GM12878 (cell line): ENCODE measurements at regions not wholly inside any gene's neighbourhood (a gene's known extent, or its start where the extent isn't known, plus 50 kb on each side); places are given as distances from the start of the nearest gene placed in this dataset.

Source experiments
- ATAC-seq: fragments of 200-7000 bp; cut with Tn5 transposase; 3 replicates; pipeline ENCODE4 v1.9.1; 2020; ENCODE audit warnings: mild to moderate bottlenecking, moderate library complexity
- BruUV-seq: library from RNA; stranded (reverse); fragments of 400-500 nt; replicated peaks from 2 replicates; lab custom pipeline; 2021; lab: Mats Ljungman, UMichigan
- CTCF ChIA-PET: fragments of 300-600 bp; sonication (Branson Sonifier 250); formaldehyde crosslinking; extraction: SDS; loops from one replicate; lab custom pipeline; 2021; ENCODE audit warnings: inconsistent platforms; lab: Yijun Ruan, JAX
- POLR2A ChIA-PET: fragments of 350-600 bp; formaldehyde crosslinking; extraction: SDS; loops from one replicate; lab custom pipeline; 2021; ENCODE audit warnings: inconsistent platforms; lab: Charles Lee
- RAD21 ChIA-PET: fragments of 300-600 bp; sonication (Branson Sonifier 250); formaldehyde crosslinking; loops from one replicate; lab custom pipeline; 2023; ENCODE audit warnings: antibody characterized with exemption; ENCODE audit not compliant: unreplicated experiment; lab: Charles Lee
- SMC1A ChIA-PET: fragments of 300-600 bp; sonication (Branson Sonifier 250); formaldehyde crosslinking; loops from one replicate; lab custom pipeline; 2023; ENCODE audit not compliant: unreplicated experiment, uncharacterized antibody; lab: Charles Lee
- DNase-seq: peaks from one replicate; pipeline ENCODE4 v3.0.0-alpha.2; 2011; ENCODE audit warnings: low read depth, low spot score
- FAIRE-seq: peaks from 3 replicates; lab custom pipeline; 2011; peaks lifted over from hg19 to GRCh38; lab: Jason Lieb, UNC
- H2AFZ ChIP-seq: 2 replicates; pipeline ENCODE4 v1.6.0; 2011; ENCODE audit warnings: low read depth, low read length, control low read depth; ENCODE audit not compliant: control insufficient read depth
- H3K27ac ChIP-seq: 2 replicates; pipeline ENCODE4 v1.5.1; 2011; ENCODE audit warnings: control low read depth; ENCODE audit not compliant: control insufficient read depth, insufficient read depth
- H3K27me3 ChIP-seq, 2 experiments: replicated peaks in 1 of 2; 2 replicates each; pipeline versions ENCODE4 v1.6.0 to v1.6.1; 2011; ENCODE audit warnings: low read length in 1 of 2; ENCODE audit not compliant: control insufficient read depth in 2 of 2, insufficient read depth in 2 of 2
- H3K36me3 ChIP-seq, 2 experiments: 2 replicates each; pipeline ENCODE4 v1.5.1; 2011; ENCODE audit warnings: low read length in 1 of 2; ENCODE audit not compliant: control insufficient read depth in 2 of 2, insufficient read depth in 2 of 2
- H3K4me1 ChIP-seq: 2 replicates; pipeline ENCODE4 v1.6.1; 2011; ENCODE audit warnings: mild to moderate bottlenecking, low read length, moderate library complexity, mixed read lengths; ENCODE audit not compliant: control insufficient read depth, insufficient read depth
- H3K4me2 ChIP-seq: 2 replicates; pipeline ENCODE4 v1.6.0; 2011; ENCODE audit warnings: control low read depth; ENCODE audit not compliant: control insufficient read depth, insufficient read depth
- H3K4me3 ChIP-seq: fragments of 200-600 bp; sonication (generic); 2 replicates; pipeline ENCODE4 v1.5.1; 2016
- H3K79me2 ChIP-seq: 2 replicates; pipeline ENCODE4 v1.6.0; 2011; ENCODE audit warnings: low read length; ENCODE audit not compliant: control insufficient read depth, insufficient read depth
- H3K9ac ChIP-seq: 2 replicates; pipeline ENCODE4 v1.8.0; 2011; ENCODE audit warnings: low read length, control low read depth, mixed read lengths; ENCODE audit not compliant: control insufficient read depth, insufficient read depth
- H3K9me3 ChIP-seq: replicated peaks from 3 replicates; pipeline ENCODE4 v1.5.1; 2011; ENCODE audit warnings: mild to moderate bottlenecking, low read length; ENCODE audit not compliant: control insufficient read depth, insufficient read depth
- H4K20me1 ChIP-seq: 2 replicates; pipeline ENCODE4 v1.6.0; 2011; ENCODE audit not compliant: control insufficient read depth, insufficient read depth
- IKZF2 ChIP-seq, 2 experiments: fragments of 450-650 bp; IDR thresholded peaks; 2 replicates each; pipeline ENCODE4 v1.6.1; 2017; ENCODE audit warnings: mild to moderate bottlenecking in 2 of 2, moderate library complexity in 2 of 2
- WGBS: methylation state at CpG from one replicate; pipeline ENCODE4 v1.1.6; 2016; ENCODE audit warnings: low lambda C conversion rate; ENCODE audit not compliant: insufficient replicate concordance, insufficient coverage; ENCODE audit errors: missing lambda C conversion rate; 5-methylcytosine and 5-hydroxymethylcytosine counted together
- in situ Hi-C: fragments of 300-500 bp; cut with MboI; formaldehyde crosslinking; loops from 9 replicates; pipeline ENCODE4 v1.14.3; 2018; ENCODE audit warnings: mixed read lengths
- intact Hi-C: fragments of 100-400 bp; cut with micrococcal nuclease; formaldehyde crosslinking; loops from one replicate; pipeline ENCODE4 v1.14.2; 2022; ENCODE audit not compliant: unreplicated experiment
- TF ChIP-seq, protein P1 (sequence below), 3 experiments: IDR thresholded peaks in 2 of 3; conservative IDR thresholded peaks in 1 of 3; 2 replicates each; pipeline ENCODE4 v1.5.1; 2011; ENCODE audit warnings: low read depth in 3 of 3, low read length in 3 of 3, mild to moderate bottlenecking in 3 of 3, control low read depth in 2 of 3, moderate library complexity in 2 of 3, inconsistent platforms in 1 of 3, mixed read lengths in 1 of 3; ENCODE audit not compliant: control insufficient read depth in 2 of 3, insufficient read depth in 1 of 3; ENCODE audit errors: extremely low read depth in 1 of 3
- TF ChIP-seq, protein P2 (sequence below): fragments of 450-650 bp; IDR thresholded peaks from 2 replicates; pipeline ENCODE4 v1.6.1; 2017; ENCODE audit warnings: mild to moderate bottlenecking

DNA sequence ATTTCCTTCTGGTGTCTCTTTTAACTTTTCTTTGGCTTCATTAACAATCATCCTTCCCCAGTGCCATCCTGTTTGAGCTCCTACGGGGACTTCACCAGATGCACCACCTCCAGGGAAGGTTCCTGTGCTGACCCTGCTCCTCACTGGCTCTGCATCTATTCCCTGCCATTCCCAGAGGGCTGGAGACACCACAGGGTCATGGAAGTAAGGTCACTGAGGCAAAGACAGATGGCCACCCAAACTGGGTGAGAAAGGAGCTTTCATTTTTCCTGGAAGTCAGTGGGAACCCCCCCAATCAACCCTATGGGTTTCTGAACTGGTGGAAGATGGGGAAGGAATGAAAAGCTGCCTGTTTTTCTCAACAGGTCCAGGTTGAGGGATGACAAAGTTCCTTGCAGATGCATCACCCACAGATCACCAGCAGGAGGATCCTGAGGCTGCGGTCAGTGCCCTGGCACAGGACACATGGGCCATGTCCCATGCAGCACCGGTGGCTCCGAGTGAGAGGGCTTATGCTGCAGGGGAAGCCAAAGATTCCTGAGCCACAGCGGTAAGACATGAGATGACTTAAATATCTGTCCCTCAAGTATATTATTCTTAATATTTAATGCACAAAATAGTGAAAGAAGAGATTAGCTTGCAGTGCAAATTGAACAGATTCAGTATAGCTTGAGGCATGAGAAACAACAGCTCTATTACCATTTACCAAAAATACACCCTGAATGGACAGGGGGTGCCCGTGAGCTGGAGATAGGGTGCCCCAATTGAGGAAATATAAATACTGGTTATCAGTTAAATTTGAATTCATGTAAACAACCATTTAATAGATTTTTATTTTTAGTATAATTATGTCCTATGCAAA is 73.0 kb upstream of the VPREB1 start:
- Histone ChIP-seq H3K79me2 (no peaks in the 10 kb centered on the region), H3K9me3 (no peaks in the 10 kb centered on the region), H2AFZ (no peak overlapping the region), H3K27ac (no peak overlapping the region), H3K9ac (no peak overlapping the region), H3K27me3 (no peaks in the 10 kb centered on the region), H4K20me1 (no peaks in the 10 kb centered on the region), H3K4me3 (no peak overlapping the region), H3K4me2 (no peak overlapping the region), H3K4me1 (peaks cover 15% of the 10 kb centered on the region), H3K36me3 (no peaks in the 10 kb centered on the region)
- ATAC-seq = no peak
- TF ChIP-seq IKZF2 (IDR thresholded peaks at IDR 0.05) = no peak
- TF ChIP-seq, protein P1, sequence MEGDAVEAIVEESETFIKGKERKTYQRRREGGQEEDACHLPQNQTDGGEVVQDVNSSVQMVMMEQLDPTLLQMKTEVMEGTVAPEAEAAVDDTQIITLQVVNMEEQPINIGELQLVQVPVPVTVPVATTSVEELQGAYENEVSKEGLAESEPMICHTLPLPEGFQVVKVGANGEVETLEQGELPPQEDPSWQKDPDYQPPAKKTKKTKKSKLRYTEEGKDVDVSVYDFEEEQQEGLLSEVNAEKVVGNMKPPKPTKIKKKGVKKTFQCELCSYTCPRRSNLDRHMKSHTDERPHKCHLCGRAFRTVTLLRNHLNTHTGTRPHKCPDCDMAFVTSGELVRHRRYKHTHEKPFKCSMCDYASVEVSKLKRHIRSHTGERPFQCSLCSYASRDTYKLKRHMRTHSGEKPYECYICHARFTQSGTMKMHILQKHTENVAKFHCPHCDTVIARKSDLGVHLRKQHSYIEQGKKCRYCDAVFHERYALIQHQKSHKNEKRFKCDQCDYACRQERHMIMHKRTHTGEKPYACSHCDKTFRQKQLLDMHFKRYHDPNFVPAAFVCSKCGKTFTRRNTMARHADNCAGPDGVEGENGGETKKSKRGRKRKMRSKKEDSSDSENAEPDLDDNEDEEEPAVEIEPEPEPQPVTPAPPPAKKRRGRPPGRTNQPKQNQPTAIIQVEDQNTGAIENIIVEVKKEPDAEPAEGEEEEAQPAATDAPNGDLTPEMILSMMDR (IDR thresholded peaks at IDR 0.05 in 2 of 3, conservative IDR thresholded peaks at IDR 0.05 in 1 of 3; ENCODE audit: control insufficient read depth in 2 of 3, extremely low read depth in 1 of 3, insufficient read depth in 1 of 3, low read depth in 3 of 3, low read length in 3 of 3) = peak; percentile 5 to 53 (median 12); a peak in 2 of 6 replicates
- TF ChIP-seq, protein P2, sequence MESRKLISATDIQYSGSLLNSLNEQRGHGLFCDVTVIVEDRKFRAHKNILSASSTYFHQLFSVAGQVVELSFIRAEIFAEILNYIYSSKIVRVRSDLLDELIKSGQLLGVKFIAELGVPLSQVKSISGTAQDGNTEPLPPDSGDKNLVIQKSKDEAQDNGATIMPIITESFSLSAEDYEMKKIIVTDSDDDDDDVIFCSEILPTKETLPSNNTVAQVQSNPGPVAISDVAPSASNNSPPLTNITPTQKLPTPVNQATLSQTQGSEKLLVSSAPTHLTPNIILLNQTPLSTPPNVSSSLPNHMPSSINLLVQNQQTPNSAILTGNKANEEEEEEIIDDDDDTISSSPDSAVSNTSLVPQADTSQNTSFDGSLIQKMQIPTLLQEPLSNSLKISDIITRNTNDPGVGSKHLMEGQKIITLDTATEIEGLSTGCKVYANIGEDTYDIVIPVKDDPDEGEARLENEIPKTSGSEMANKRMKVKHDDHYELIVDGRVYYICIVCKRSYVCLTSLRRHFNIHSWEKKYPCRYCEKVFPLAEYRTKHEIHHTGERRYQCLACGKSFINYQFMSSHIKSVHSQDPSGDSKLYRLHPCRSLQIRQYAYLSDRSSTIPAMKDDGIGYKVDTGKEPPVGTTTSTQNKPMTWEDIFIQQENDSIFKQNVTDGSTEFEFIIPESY = no peak
- 42% methylated on average over 6 of the region's 6 CpGs for WGBS
- no peak for DNase-seq
- RAD21 ChIA-PET = interaction anchor here (1.0 to 2.6 kb wide), 3 partner anchors 24 to 789 kb away, joined by 4 to 9 read pairs (median 5); no protein-coding TSS in a partner anchor
- POLR2A ChIA-PET = interaction anchor here (1.2 to 1.6 kb wide), 2 partner anchors 10 to 53 kb away, joined by 3 to 4 read pairs; no protein-coding TSS in a partner anchor
- FAIRE-seq = no peak
- no TSS peak for BruUV-seq
- SMC1A ChIA-PET = interaction anchor here (0.6 to 5.8 kb wide), 15 partner anchors 8 to 785 kb away, joined by 3 to 45 read pairs (median 6); no protein-coding TSS in a partner anchor
- in situ Hi-C loops = no loop called here
- CTCF ChIA-PET = interaction anchor here (0.9 to 8.4 kb wide), 14 partner anchors 9 to 784 kb away, joined by 3 to 61 read pairs (median 6); no protein-coding TSS in a partner anchor
- intact Hi-C loops = no loop called here
